Neural cell (in vitro differentiated cells): ENCODE measurements at regions not wholly inside any gene's neighbourhood (a gene's known extent, or its start where the extent isn't known, plus 50 kb on each side); places are given as distances from the start of the nearest gene placed in this dataset.

ENCODE experiments used
- EZH2 ChIP-seq: fragments of 200-600, 300-800 bp; shearing (Covaris generic), sonication (generic); IDR thresholded peaks from 2 replicates; pipeline ENCODE4 v1.6.1; 2014; ENCODE audit warnings: antibody characterized with exemption, low read length, borderline replicate concordance, mild to moderate bottlenecking; ENCODE audit not compliant: insufficient read depth, poor library complexity, severe bottlenecking
- TF ChIP-seq, protein P1 (sequence below): fragments of 450-650 bp; IDR thresholded peaks from 2 replicates; pipeline ENCODE4 v1.5.1; 2014; ENCODE audit warnings: antibody characterized with exemption, mild to moderate bottlenecking, moderate library complexity; ENCODE audit not compliant: poor library complexity, severe bottlenecking

- TF ChIP-seq, protein P1, sequence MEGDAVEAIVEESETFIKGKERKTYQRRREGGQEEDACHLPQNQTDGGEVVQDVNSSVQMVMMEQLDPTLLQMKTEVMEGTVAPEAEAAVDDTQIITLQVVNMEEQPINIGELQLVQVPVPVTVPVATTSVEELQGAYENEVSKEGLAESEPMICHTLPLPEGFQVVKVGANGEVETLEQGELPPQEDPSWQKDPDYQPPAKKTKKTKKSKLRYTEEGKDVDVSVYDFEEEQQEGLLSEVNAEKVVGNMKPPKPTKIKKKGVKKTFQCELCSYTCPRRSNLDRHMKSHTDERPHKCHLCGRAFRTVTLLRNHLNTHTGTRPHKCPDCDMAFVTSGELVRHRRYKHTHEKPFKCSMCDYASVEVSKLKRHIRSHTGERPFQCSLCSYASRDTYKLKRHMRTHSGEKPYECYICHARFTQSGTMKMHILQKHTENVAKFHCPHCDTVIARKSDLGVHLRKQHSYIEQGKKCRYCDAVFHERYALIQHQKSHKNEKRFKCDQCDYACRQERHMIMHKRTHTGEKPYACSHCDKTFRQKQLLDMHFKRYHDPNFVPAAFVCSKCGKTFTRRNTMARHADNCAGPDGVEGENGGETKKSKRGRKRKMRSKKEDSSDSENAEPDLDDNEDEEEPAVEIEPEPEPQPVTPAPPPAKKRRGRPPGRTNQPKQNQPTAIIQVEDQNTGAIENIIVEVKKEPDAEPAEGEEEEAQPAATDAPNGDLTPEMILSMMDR, result no peak
- no peak for TF ChIP-seq EZH2
Observed at GRCh38 chr15:81937189-81937588, 108.6 kb downstream of the MEX3B start.
